ENCODE measurements at regions not wholly inside any gene's neighbourhood (a gene's known extent, or its start where the extent isn't known, plus 50 kb on each side); places are given as distances from the start of the nearest gene placed in this dataset.

DNA sequence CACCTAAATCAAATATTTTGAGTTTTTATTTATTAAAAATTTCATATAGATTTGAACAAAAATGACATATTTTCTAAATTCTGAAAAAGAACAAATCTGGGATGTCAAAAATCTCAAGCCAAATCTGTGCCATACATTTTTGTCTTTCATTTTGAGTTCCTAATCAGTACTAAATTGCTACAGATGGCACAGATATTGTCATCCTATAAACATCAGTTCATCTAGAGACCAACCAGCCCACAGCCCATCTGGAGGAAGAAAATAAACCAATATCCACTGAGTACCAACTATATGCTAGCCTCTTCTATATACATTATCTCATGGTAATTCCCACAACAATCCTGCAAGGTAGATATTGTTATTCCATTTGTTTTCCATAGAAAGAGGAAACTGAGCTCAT is 156.8 kb upstream of the ATP1B1 start:
- no peak overlapping the region for H3K4me3 Mint-ChIP-seq
- H3K27ac Mint-ChIP-seq, result no peak overlapping the region

DNA sequence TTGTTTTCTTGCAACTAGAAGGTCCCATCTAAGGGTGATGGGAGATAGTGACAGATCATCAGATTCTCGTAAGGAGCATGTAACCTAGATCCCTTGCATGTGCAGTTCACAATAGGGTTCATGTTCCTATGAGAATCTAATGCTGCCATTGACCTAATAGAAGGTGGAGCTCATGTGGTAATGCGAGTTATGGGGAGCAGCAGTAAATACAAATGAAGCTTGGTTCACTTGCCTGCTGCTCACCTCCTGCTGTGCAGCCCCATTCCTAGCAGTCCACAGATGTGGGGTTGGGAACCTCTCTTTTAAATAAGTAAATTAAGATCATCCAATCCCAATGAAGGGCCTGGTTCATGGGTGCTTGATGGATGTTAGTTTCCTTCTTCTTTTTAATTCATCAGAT is 148.7 kb upstream of the ATP1B1 start:
- H3K27ac Mint-ChIP-seq, result no peak overlapping the region
- no peaks in the 10 kb centered on the region for H3K27me3 Mint-ChIP-seq
- H3K4me1 Mint-ChIP-seq, result no peaks in the 10 kb centered on the region
- no peaks in the 10 kb centered on the region for H3K36me3 Mint-ChIP-seq (ENCODE audit: low read depth)
- ATAC-seq, result no peak
- H3K9me3 ChIP-seq (ENCODE audit: control insufficient read depth, low read length, poor library complexity, severe bottlenecking), result no peaks in the 10 kb centered on the region
- DNase-seq, result no peak
- no peak overlapping the region for H3K4me3 Mint-ChIP-seq

More for the DNA sequence above, 156.8 kb upstream of the ATP1B1 start:
- Mint-ChIP-seq H3K4me1 (no peaks in the 10 kb centered on the region), H3K27me3 (no peaks in the 10 kb centered on the region), H3K36me3 (ENCODE audit: low read depth) (no peaks in the 10 kb centered on the region)
- no peaks in the 10 kb centered on the region for H3K9me3 ChIP-seq (ENCODE audit: control insufficient read depth, low read length, poor library complexity, severe bottlenecking)
- no peak for DNase-seq
- no peak for ATAC-seq

- Mint-ChIP-seq H3K27me3 (no peaks in the 10 kb centered on the region), H3K4me3 (no peak overlapping the region), H3K36me3 (ENCODE audit: low read depth) (no peaks in the 10 kb centered on the region), H3K27ac (no peak overlapping the region), H3K4me1 (no peaks in the 10 kb centered on the region)
- ATAC-seq, result no peak
- DNase-seq, result no peak
- no peaks in the 10 kb centered on the region for H3K9me3 ChIP-seq (ENCODE audit: control insufficient read depth, low read length, poor library complexity, severe bottlenecking)
These were observed 147.8 kb upstream of the ATP1B1 start for GRCh38 chr1:168958562-168959289.

- no peak overlapping the region for H3K4me3 Mint-ChIP-seq
- H3K9me3 ChIP-seq (ENCODE audit: control insufficient read depth, low read length, poor library complexity, severe bottlenecking), result no peaks in the 10 kb centered on the region
- H3K27me3 Mint-ChIP-seq, result no peaks in the 10 kb centered on the region
- no peak for DNase-seq
- ATAC-seq, result no peak
- no peaks in the 10 kb centered on the region for H3K36me3 Mint-ChIP-seq (ENCODE audit: low read depth)
- H3K4me1 Mint-ChIP-seq, result no peaks in the 10 kb centered on the region
- no peak overlapping the region for H3K27ac Mint-ChIP-seq
These were observed 147.1 kb upstream of the ATP1B1 start for GRCh38 chr1:168959382-168959781.

DNA sequence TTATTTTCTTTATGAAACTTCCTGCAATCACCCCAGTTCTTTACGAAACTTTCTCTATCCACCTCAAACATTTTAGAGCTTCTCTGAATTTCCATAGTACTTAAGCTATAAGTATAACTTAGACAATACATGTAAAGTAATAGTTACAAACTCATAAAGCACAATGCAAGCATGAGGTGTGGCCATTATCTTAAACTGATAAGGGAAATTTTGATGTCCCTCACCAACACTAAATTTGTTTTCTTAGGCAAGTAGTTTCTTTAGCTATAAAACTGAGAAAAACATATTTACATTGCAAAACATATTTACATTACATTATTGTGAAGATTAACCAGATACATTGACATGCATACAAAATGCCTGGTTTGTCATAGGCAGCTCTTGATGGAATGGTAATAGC is 146.4 kb upstream of the ATP1B1 start:
- Mint-ChIP-seq H3K27ac (no peak overlapping the region), H3K4me3 (no peak overlapping the region), H3K27me3 (no peaks in the 10 kb centered on the region), H3K4me1 (no peaks in the 10 kb centered on the region), H3K36me3 (ENCODE audit: low read depth) (no peaks in the 10 kb centered on the region)
- DNase-seq, result no peak
- ATAC-seq, result no peak
- no peaks in the 10 kb centered on the region for H3K9me3 ChIP-seq (ENCODE audit: control insufficient read depth, low read length, poor library complexity, severe bottlenecking)

- H3K9me3 ChIP-seq (ENCODE audit: control insufficient read depth, low read length, poor library complexity, severe bottlenecking), result no peaks in the 10 kb centered on the region
- no peaks in the 10 kb centered on the region for H3K36me3 Mint-ChIP-seq (ENCODE audit: low read depth)
- no peak overlapping the region for H3K27ac Mint-ChIP-seq
- no peak for ATAC-seq
- H3K4me1 Mint-ChIP-seq, result no peaks in the 10 kb centered on the region
- no peak overlapping the region for H3K4me3 Mint-ChIP-seq
- DNase-seq, result no peak
- H3K27me3 Mint-ChIP-seq, result no peaks in the 10 kb centered on the region
These were observed 145.9 kb upstream of the ATP1B1 start for GRCh38 chr1:168960595-168960994.

- Mint-ChIP-seq H3K36me3 (ENCODE audit: low read depth) (no peaks in the 10 kb centered on the region), H3K27me3 (no peaks in the 10 kb centered on the region), H3K27ac (no peak overlapping the region), H3K4me3 (peak overlapping the region; percentile 22), H3K4me1 (no peaks in the 10 kb centered on the region)
- no peaks in the 10 kb centered on the region for H3K9me3 ChIP-seq (ENCODE audit: control insufficient read depth, low read length, poor library complexity, severe bottlenecking)
- DNase-seq (no peak), ATAC-seq (no peak)
These were observed 142.9 kb upstream of the ATP1B1 start for GRCh38 chr1:168963601-168964000.

GRCh38 chr1:168964478-168964877 is 142.0 kb upstream of the ATP1B1 start:
- no peak overlapping the region for H3K27ac Mint-ChIP-seq
- no peaks in the 10 kb centered on the region for H3K4me1 Mint-ChIP-seq
- no peaks in the 10 kb centered on the region for H3K36me3 Mint-ChIP-seq (ENCODE audit: low read depth)
- no peaks in the 10 kb centered on the region for H3K27me3 Mint-ChIP-seq
- no peak overlapping the region for H3K4me3 Mint-ChIP-seq
- ATAC-seq (no peak), DNase-seq (no peak)
- H3K9me3 ChIP-seq (ENCODE audit: control insufficient read depth, low read length, poor library complexity, severe bottlenecking), result no peaks in the 10 kb centered on the region

GRCh38 chr1:168966217-168966616 is 140.3 kb upstream of the ATP1B1 start:
- H3K4me3 Mint-ChIP-seq, result no peak overlapping the region
- no peaks in the 10 kb centered on the region for H3K36me3 Mint-ChIP-seq (ENCODE audit: low read depth)
- ATAC-seq (no peak), DNase-seq (no peak)
- no peaks in the 10 kb centered on the region for H3K4me1 Mint-ChIP-seq
- no peak overlapping the region for H3K27ac Mint-ChIP-seq
- H3K9me3 ChIP-seq (ENCODE audit: control insufficient read depth, low read length, poor library complexity, severe bottlenecking), result no peaks in the 10 kb centered on the region
- H3K27me3 Mint-ChIP-seq, result peaks cover 5% of the 10 kb centered on the region

DNA sequence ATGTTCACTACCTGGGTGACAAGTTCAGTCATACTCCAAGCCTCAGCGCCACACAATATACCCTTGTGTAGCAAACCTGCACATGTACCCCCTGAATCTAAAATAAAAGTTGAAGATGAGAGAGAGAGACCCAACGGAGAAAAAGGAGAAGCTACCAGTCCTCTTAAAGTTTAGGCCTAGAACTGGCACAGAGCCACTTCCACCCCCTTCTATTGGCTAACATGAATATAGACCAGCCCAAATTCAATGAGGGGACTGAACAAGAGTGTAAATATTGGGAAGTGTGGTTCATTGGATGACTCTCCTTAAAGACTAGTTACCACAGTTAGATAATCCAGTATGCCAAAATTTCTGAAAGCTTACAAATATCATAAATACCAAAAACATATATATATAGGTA is 139.9 kb upstream of the ATP1B1 start:
- no peak overlapping the region for H3K4me3 Mint-ChIP-seq
- no peaks in the 10 kb centered on the region for H3K4me1 Mint-ChIP-seq
- H3K27me3 Mint-ChIP-seq, result peaks cover 5% of the 10 kb centered on the region
- no peak overlapping the region for H3K27ac Mint-ChIP-seq
- DNase-seq, result no peak
- H3K9me3 ChIP-seq (ENCODE audit: control insufficient read depth, low read length, poor library complexity, severe bottlenecking), result no peaks in the 10 kb centered on the region
- no peak for ATAC-seq
- no peaks in the 10 kb centered on the region for H3K36me3 Mint-ChIP-seq (ENCODE audit: low read depth)

GRCh38 chr1:168970926-168971659 is 135.4 kb upstream of the ATP1B1 start:
- Mint-ChIP-seq H3K27ac (no peak overlapping the region), H3K4me3 (no peak overlapping the region), H3K36me3 (ENCODE audit: low read depth) (no peaks in the 10 kb centered on the region), H3K4me1 (no peaks in the 10 kb centered on the region), H3K27me3 (peaks cover 5% of the 10 kb centered on the region)
- DNase-seq (no peak), ATAC-seq (no peak)
- H3K9me3 ChIP-seq (ENCODE audit: control insufficient read depth, low read length, poor library complexity, severe bottlenecking), result no peaks in the 10 kb centered on the region

DNA sequence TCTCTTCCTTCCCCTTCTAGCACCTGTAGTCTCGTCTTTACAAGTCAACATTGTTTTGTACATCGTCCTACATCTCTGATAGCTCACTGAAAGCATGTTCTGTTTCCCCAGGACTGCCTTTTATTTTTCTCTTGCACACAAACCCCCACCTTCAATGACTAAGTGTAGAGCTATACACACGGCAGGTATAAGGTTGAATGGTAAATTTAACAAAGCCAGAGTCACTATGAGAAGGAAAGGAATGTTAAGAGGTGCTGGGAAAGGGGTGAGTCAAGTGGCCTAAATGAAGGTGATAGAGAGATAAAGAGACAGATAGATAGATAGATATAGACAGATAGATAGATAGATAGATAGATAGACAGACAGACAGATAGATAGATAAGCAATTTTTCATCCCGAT is 134.3 kb upstream of the ATP1B1 start:
- H3K4me3 Mint-ChIP-seq, result no peak overlapping the region
- no peaks in the 10 kb centered on the region for H3K36me3 Mint-ChIP-seq (ENCODE audit: low read depth)
- H3K9me3 ChIP-seq (ENCODE audit: control insufficient read depth, low read length, poor library complexity, severe bottlenecking), result no peaks in the 10 kb centered on the region
- no peak for DNase-seq
- H3K27ac Mint-ChIP-seq, result no peak overlapping the region
- H3K4me1 Mint-ChIP-seq, result no peaks in the 10 kb centered on the region
- no peak for ATAC-seq
- H3K27me3 Mint-ChIP-seq, result peaks cover 5% of the 10 kb centered on the region

DNA sequence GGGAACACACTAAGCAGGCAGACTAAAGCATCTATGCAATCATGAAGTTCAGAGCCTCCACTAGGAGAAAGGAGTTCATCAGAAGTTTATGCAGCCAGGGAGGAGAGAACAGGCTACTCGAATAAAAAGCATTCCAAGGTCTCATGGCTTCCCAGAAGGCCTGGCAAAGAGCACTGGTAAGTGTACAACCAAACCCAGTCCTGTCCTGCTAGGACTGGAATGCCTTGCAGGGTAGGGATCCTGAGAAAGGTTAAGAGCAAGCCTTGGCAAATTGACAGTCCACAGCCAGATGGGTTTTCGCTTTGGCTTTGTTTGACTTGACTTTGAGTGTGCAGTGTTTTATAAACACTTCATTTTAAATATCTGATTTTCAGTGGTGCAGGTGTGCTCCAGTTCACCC is 133.6 kb upstream of the ATP1B1 start:
- H3K4me1 Mint-ChIP-seq, result no peaks in the 10 kb centered on the region
- DNase-seq (no peak), ATAC-seq (no peak)
- H3K9me3 ChIP-seq (ENCODE audit: control insufficient read depth, low read length, poor library complexity, severe bottlenecking), result no peaks in the 10 kb centered on the region
- H3K27ac Mint-ChIP-seq, result no peak overlapping the region
- peaks cover 5% of the 10 kb centered on the region for H3K27me3 Mint-ChIP-seq
- no peaks in the 10 kb centered on the region for H3K36me3 Mint-ChIP-seq (ENCODE audit: low read depth)
- H3K4me3 Mint-ChIP-seq, result no peak overlapping the region

- ATAC-seq (no peak), DNase-seq (no peak)
- Mint-ChIP-seq H3K4me3 (no peak overlapping the region), H3K27me3 (peaks cover 5% of the 10 kb centered on the region), H3K36me3 (ENCODE audit: low read depth) (no peaks in the 10 kb centered on the region), H3K27ac (no peak overlapping the region), H3K4me1 (no peaks in the 10 kb centered on the region)
- no peaks in the 10 kb centered on the region for H3K9me3 ChIP-seq (ENCODE audit: control insufficient read depth, low read length, poor library complexity, severe bottlenecking)
These were observed 132.4 kb upstream of the ATP1B1 start for GRCh38 chr1:168974117-168974516.
